ENCODE measurements at regions not wholly inside any gene's neighbourhood (a gene's known extent, or its start where the extent isn't known, plus 50 kb on each side); places are given as distances from the start of the nearest gene placed in this dataset.
"Not testable (repeated sequence)": the region's sequence is repeated elsewhere in the genome, so short reads cannot be mapped to it uniquely, and the experiment has no call there.

DNA sequence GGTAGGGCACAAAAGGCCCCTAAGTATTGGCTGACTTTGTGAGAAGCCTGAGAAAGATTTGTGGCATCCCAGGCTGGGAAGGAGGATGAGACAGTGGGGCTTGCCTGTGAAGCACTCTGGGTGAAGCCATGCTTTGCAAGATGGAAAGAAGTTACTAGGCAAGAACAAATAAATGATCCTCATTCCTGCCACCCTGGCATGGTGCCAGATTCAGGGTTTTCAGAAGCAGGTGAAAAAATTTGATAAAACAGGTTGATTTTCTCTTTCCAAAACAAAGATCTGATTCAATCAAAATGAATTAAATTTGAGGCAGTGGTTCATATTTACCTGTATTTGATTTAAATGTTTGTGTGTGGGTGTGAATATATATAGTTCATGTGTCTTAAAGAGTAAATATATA is 386.9 kb upstream of the PROX1 start:
- no peak for DNase-seq

DNA sequence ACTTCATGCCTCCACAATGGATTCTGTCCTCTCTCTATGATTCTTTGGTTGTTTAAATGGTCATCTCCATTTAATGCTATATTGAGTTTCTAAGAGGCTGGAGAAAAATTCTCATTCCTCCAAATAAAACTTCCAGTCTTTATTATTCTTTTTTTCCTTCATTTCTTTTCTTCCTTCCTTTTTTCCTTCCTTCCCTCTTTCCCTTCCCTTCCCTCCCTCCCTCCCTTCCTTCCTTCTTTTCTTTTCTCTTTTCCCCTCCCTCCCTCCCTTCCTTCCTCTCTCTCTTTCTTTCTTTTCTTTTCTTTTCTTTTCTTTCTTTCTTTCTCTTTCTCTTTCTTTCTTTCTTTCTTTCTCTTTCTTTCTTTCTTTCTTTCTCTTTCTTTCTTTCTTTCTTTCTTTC is 386.1 kb upstream of the PROX1 start:
- not testable (repeated sequence) for DNase-seq

DNA sequence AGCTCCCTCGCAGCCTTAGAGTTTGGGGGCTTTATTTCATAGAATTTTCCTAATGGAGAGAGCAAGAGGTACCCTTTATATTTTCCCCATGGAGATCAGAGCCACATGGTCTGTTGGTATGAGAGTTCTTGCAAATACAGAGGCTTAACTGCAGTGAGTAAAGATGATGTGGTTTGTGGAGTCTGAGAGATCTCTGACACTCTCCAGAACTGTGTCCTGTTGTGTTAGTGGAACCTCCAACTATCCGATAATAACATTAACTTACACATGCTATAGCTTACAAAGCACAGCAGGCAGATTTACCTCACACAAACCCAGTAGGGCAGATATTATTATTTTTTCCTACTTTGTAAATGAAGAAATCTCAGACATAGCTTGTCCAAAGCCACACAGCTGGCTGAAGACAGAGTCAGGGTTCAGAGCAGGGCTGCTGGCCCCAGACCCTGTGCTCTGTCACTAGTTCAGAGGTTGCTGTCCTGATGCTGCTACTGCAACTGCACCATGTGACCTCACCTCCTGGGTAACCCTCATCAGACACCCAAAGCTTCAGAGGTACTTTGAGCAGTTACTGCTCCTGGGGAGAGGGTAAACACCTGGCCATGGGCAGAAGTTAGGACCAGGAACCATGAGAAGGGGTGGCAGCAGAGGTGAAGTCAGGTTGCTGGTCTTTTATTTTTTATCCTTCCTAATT is 384.8 kb upstream of the PROX1 start:
- no peak for DNase-seq

DNA sequence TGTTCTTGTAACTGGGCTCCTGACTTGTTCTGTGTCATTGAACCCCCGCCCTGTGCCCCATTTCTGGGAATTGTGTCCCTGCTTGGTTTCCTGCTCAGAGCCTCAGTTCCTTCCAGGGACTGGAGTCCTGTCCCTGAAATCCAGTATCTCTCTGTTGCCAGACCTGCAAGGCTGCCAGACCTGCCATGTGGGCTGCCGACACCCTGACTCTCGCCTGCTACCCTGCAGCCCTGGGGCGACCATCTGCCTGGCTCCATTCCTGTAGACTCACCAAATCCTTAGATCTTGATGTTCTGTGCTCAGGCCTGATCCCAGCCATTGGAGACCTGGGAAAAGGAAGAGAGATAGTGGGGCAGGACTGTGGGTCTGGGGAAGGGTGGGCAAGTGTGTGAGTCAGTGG is 383.3 kb upstream of the PROX1 start:
- no peak for DNase-seq

DNA sequence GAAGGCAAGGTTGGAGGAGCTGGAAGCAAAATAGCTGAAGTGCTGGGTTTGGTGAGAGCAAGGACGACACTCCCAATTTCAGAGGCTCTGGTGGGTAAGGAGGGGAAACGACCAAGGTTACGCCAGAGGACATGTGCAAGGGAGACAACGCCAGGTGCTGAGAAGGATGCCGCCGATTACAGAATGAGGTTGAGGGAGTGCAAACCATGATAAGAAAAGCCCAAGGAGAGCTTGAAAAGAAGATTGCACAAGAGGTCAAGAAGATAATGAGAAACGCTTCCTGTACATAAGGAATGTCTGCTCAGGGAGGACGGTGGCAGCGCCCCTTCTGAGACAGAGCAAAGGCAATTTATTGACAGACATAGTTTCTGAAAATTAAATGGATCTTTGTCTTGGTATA is 382.0 kb upstream of the PROX1 start:
- DNase-seq, result no peak

DNA sequence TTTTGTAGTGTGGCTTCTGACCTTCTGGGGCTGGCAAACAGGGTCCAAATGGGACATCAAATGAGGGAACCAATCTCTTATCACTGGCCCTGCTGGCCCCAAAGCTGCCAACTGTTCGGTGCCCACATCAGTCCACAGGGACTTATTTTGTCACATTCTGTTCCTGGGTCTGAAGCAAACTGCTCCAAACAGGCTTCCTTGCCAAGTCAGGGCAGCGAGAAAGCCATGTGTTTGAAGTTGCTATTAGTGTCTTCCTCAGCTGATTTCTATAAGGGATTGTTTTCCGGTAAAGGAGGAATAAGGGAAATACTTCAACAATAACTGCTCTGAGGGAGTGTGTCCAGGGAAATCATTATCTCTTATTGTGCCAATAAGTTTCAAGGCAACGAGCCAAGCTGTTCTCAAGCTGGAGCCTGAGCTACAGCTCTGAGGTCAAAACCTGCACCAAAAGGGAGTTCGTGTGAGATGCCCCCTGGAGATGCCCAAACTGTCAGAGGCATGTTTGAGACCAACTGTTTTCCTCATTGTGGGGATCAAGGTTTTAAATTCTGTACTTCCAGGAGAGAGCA is 381.4 kb upstream of the PROX1 start:
- DNase-seq, result no peak

DNA sequence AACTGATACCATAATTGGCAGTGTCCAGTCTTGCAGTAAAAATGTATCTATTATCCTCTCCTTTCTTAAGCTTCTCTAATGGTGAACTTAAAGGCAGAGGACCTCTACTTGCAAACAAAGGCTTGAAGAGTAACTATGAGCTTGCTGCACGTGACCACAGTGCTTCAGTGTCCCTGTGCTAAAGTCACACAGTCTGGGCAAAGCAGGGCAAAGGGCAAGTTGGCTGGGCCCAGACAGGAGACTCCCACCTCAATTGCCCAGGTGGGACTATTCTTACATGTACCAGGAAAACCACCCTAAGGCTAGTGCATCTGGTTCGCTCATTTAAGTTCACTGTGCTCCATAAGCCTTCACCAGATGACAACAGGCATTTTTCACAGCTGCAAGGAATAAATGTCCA is 374.2 kb upstream of the PROX1 start:
- no peak for DNase-seq

DNA sequence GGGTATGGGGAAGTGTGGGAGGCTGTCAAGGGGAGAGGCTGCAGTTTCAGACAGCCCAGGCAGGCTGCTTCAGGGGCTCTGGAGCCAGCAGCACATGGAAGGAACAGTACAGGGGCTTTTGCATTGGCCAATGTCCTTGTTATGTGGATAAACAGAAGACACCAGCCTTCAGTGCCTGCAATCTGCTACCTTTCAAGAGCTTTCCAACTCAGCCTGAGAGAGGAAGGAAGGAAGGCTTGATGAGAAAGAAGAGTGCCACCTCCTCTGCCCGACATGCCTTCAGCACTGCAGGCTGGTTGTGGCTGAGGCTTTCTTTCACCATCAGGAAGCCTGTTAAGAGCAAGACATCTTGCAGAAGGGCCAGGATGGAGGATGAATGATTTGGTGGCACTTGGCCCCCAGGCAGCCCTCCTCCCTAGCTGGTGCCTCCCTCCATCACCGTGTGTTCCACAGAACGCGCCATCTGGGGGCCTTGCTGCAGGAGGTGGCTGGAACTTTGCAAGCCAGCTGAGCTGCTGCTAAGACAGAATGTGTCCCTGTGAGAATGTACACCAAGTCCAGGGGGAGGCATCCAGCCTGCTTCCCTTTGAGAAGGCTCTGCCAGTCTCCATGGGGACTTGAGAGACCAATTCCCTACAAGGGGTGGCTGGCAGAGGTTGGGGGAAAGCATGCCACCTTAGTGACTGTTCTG is 372.4 kb upstream of the PROX1 start:
- no peak for DNase-seq

DNA sequence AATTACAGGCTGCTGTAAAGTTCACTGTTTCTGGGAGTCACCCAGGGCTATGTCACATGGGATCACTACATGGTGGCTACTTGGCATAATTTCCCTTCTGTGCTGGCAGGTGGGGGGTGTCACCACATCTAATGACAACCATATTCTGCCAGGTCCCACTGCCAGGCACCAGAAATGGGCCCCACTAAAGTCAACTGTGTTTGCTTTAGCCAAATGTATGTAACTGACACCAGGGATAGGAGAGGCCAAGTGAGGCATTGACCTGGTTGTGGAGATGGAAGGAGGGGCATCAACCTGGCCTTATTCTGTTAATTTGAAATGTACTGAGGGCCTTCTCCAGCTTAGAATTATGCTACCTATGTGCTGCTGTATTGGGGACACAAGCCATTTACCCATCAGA is 370.6 kb upstream of the PROX1 start:
- DNase-seq, result no peak

DNA sequence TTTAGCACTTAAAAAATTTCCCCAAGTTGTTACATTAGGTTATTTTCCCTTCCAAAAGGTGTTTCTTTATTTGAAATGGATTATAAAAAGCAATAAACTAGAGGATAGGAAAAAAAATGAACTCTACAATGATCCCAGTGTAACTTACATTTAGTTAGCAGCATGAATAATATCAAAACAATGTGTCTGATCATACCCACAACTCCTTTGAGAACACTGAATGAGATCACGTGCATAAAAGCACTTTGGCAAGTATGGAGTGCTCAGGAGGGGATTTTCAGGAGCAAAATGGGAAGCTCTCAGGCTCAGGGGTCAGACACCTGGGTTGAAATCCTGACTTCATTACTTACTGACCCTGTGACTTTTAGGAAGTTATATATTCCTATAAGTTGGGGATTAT is 369.7 kb upstream of the PROX1 start:
- DNase-seq, result no peak

DNA sequence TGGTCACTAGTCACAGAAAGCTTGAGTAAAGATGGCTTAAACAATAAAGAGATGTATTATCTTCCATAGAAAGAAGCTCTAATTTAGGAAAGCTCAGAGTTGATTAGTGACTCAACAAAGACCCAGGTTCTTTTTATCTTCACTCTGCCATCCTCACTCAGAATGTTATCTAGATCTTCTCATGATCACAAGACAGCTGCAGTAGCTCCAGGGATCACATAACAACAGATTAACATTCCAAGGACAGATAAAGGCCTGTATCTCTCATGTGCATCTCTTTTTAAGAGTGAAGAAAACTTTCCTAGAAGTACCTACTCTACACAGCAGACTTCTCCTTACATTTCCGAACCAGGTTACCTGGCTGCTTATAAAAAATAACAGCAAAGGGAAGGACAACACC is 368.7 kb upstream of the PROX1 start:
- no peak for DNase-seq

DNA sequence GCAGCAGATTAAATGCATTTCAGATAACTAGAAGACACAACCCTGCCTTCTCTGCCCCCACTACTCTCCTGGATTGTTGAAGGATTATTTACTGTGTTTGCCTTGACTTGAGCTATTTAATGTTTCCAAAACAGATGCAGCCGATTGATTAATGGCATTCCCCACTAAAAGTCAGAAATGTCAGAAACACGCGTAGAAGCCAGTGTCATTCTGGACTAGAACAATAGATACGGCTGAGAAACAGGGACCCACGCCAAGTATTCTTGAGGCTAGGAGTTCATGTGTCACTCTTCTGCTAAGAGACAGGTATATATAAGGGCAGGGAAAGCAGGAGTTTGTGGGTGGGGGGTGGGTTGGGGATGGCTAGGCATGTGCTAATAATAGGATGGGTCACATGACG is 366.7 kb upstream of the PROX1 start:
- no peak for DNase-seq

DNA sequence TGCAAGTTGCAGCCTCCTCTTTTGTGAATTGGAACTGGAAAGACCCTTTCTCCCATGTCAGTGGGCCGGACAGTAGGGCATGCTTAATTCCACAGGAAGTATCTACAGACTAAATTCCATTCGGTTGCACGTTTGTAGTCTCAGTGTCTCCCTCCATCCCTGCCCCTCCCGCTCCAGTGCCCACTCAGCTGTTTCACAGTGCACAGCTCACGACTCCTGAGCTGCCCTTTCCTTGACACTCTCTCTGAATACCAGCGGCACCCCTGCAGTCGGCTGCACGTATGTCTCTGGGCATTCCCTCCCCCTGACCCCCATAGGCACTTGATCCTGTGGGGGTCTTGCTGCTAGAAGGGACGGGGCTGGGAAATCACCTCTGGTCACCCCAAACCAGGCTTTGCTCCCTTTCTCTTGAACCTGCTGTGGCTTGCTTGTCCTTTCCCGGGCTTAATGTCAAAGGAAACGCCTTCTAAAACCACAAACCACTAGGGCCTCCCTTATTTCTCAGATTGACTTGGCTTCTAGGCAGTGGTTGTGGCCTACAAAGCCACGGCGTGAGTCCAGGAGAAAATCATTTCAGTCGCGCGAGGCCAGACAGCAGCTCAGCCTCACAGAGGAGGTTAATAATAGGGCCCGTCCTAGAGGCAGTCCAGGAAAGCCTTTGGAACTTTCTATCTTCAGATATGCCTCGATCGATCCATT is 365.3 kb upstream of the PROX1 start:
- DNase-seq, result no peak

DNA sequence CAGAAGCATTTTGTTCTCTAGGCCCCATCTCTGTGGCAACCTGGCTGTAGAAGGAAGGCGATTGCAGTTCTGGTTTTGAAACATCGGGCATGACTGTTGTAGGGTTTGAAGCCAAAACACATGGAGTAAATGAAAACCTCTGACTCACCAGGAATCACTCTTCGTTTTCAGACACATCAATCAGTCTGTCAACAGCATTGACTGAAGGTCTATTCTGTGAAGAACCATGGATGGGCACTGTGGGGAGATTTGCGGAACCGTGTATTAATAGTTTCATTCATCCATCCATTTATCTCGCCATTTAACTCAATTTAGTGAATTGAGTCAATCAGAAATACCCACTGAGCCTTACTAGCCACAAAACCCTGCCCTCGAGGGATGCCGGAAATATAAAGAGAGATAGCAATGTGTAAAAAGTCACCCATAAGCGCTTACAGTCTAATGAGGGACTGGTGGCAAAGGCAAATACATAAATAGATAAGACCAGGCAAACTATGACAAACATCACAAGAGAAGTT is 364.6 kb upstream of the PROX1 start:
- no peak for DNase-seq

DNA sequence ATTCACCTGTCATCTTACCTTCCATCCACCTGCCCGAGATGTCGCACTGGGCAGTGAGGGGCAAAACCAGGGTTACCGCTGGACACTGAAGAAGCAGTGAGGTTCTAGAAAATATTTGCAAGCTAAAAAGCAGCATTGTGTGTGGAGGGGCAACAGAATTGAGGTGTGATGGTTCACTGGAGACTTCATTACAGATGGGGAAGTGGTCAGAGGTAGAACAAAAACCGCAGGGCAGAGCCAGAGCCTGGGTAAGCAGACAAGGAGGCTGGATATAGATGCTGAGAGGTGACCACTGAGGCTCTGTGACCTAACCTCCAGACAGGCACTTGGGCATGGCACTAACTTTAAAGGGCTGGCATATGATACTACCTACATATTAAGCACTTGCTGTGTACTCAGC is 363.9 kb upstream of the PROX1 start:
- no peak for DNase-seq

DNA sequence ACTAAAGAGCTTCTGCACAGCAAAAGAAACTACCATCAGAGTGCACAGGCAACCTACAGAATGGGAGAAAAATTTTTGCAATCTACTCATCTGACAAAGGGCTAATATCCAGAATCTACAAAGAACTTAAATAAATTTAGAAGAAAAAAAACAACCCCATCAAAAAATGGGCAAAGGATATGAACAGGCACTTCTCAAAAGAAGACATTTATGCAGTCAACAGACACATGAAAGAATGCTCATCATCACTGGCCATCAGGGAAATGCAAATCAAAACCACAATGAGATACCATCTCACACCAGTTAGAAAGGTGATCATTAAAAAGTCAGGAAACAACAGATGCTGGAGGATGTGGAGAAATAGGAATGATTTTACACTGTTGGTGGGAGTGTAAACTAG is 351.0 kb upstream of the PROX1 start:
- DNase-seq, result not testable (repeated sequence)

DNA sequence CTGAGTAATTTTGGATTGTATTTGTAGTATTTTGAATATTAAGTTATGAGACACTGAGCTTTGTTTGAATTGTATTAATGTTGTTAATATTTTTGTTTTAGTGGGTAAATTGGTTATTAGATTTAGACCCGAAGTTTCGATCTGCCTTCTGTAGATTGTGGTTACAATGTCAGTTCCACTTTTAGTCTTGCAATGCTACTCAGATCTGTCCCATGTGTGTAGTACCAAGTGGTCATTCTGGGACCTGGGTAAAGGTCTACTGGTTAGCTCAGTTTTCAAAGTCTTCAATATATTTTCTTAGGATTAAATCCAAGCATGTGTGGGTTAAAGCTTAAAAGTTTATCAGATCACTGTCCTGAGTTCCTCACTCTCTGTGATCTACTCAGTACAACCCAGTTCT is 346.5 kb upstream of the PROX1 start:
- no peak for DNase-seq

DNA sequence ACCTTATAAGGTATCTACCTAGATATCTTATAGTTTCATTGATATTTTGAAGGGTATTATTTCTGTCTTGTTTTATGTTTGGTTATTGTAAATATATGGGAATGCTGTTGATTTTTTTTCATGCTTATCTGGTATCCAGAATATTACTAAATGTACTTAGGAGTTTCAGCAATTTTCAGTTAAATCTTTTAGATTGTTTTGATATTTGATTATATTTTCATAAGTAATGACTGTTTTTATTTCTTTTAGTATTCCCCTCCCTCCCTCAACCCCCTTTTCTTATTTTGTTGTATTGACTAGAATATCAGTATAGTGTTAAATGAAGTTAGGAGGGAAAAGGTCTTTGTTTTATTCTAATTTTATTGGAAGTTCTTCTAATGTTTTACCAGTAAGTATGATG is 344.4 kb upstream of the PROX1 start:
- no peak for DNase-seq

DNA sequence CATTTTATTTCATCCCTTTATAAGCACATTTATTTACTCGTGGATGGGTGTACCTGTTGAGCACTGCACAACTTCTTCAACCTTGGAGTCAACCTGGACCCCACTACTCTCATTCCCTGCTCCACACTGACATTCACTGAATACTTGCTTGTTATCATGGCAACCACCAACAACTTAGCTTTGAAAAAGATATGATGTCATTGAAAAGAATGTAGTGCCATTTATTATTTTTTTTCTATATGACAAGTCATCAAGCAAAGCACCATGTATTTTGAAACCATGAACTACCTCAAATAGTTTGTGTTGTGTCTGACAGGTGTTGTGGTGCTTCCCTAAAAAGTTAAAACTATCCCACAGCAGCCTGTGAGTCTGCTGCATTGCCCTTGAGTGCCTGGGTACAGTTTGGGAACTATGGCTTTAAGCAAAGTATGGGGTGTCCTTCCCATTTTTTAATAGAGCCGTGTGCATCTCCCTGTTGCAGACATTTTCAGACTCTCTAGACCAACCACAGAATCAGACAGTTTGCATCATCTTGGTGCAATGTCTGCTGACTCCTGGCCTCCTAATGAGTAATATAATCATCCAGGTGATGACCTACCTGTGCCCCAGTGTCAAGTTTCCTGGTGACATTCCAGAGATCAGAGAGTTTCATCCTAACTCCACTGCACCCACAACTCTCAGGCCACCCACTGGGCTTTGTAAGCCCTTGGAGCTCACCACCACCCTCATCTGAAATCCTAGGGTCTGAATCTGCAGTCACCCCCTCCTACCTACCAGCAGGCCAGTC is 339.7 kb upstream of the PROX1 start:
- no peak for DNase-seq

DNA sequence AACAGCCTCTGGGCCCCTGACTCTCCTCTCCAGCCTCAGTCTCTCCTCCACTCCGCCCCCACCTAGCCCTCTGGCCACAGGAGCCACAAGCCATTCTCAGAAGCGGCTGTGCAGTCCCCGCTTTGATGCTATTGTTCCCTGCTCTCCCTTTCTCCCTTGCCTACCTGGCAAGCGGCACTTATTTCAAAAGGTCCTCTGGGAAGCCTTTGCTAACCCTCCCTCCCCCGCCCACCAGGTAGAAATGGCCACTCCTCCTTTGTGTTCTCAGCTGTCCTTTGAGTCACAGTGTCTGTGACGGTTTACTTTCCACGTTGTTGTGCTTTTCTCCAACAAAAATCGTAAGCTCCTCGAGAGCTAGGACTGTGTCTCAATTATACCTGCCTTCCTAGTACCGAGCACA is 338.4 kb upstream of the PROX1 start:
- peak; percentile 35 for DNase-seq

DNA sequence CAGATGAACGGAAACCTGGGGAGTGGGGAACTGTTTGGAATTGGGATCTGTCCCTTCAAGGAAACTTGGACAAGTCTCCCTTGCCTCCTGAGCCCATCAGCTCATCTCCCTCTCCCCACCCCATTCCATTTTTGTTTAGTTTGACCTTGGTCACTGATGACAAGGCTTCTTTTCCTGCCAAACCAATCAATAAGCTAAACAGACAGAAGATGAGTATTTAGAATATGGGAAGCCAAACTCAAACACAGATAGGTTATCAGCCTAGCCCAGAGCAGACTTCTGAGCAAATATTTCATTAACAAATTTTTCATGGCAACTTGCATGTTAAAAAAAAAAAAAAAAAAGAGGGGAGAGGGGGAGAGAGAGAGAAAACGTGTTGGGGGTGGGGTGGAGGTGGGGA is 337.2 kb upstream of the PROX1 start:
- no peak for DNase-seq

DNA sequence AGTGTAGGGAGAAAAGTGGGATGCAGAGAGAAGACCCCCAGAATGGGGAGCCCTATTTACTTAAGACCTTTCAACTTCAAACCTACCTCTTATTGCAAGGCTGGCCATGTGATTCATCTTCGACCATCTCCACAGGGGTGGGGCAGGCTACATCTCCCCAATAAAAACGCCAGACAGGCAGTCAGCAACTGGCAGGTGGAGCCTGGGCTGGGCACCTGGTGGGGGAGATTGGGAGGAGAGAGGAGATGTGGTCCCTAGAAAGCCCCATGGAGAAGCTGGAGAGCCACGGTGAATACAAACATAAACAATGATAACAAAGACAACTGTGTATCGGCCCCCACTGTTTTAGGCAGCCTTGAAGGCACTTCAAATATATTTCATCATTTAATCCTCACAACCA is 336.7 kb upstream of the PROX1 start:
- DNase-seq, result no peak

DNA sequence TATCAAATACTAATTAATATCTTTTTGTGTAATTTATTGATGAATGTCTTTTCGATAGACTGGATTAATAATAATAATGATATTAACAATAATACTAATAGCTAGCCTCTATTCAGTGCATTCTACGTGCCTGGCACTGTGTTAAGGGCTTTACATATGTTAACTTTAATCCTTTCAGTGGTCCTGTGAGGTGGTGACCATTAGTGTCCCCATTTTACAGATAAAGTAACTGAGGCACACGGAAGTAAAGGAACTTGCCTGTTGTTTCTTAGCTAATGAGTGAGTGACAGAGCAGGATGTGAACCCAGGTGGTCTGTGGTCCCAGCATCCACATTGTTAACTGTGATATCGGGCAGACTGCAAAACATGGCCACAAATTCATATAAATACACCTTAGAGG is 335.7 kb upstream of the PROX1 start:
- no peak for DNase-seq
